ENCODE measurements at regions not wholly inside any gene's neighbourhood (a gene's known extent, or its start where the extent isn't known, plus 50 kb on each side); places are given as distances from the start of the nearest gene placed in this dataset.

- no peak for DNase-seq
Observed at GRCh38 chr5:123786411-123786810, 274.4 kb downstream of the CSNK1G3 start.

GRCh38 chr5:123785162-123786071, 273.4 kb downstream of the CSNK1G3 start:
- DNase-seq = no peak

GRCh38 chr5:123783421-123783820, 271.4 kb downstream of the CSNK1G3 start:
- DNase-seq = no peak

GRCh38 chr5:123778641-123779040, 266.7 kb downstream of the CSNK1G3 start:
- DNase-seq = no peak

GRCh38 chr5:123776761-123777160, 264.8 kb downstream of the CSNK1G3 start:
- DNase-seq = no peak

GRCh38 chr5:123771715-123772114, 259.7 kb downstream of the CSNK1G3 start:
- DNase-seq = no peak

- DNase-seq = no peak
Observed at GRCh38 chr5:123763201-123763600, 251.2 kb downstream of the CSNK1G3 start.

GRCh38 chr5:123756816-123757215, 244.8 kb downstream of the CSNK1G3 start:
- DNase-seq = no peak

GRCh38 chr5:123756318-123756665, 244.3 kb downstream of the CSNK1G3 start:
- no peak for DNase-seq

- DNase-seq = no peak
Observed at GRCh38 chr5:123755653-123756317, 243.8 kb downstream of the CSNK1G3 start.

GRCh38 chr5:123754908-123755307, 242.9 kb downstream of the CSNK1G3 start:
- DNase-seq = no peak

GRCh38 chr5:123753937-123754891, 242.2 kb downstream of the CSNK1G3 start:
- DNase-seq = no peak

GRCh38 chr5:123753180-123753936, 241.4 kb downstream of the CSNK1G3 start:
- DNase-seq = no peak

- DNase-seq = no peak
Observed at GRCh38 chr5:123752552-123753179, 240.7 kb downstream of the CSNK1G3 start.

- no peak for DNase-seq
Observed at GRCh38 chr5:123751670-123752069, 239.7 kb downstream of the CSNK1G3 start.

- no peak for DNase-seq
Observed at GRCh38 chr5:123748239-123748638, 236.3 kb downstream of the CSNK1G3 start.

- DNase-seq = no peak
Observed at GRCh38 chr5:123746683-123747360, 234.8 kb downstream of the CSNK1G3 start.

GRCh38 chr5:123743990-123744583, 232.1 kb downstream of the CSNK1G3 start:
- no peak for DNase-seq

GRCh38 chr5:123735384-123735783, 223.4 kb downstream of the CSNK1G3 start:
- DNase-seq = no peak

GRCh38 chr5:123732257-123732656, 220.3 kb downstream of the CSNK1G3 start:
- DNase-seq = no peak

GRCh38 chr5:123722451-123722850, 210.5 kb downstream of the CSNK1G3 start:
- DNase-seq = no peak

Data from stimulated activated CD4-positive, alpha-beta T cell treated with anti-CD3 and anti-CD28 coated beads, Interleukin-4, amount 100 ng/mL, for 24 hours (primary cell).